Stimulated activated CD4-positive, alpha-beta T cell treated with anti-CD3 and anti-CD28 coated beads, TNF-alpha, amount 100 ng/mL, for 4 hours (primary cell): ENCODE measurements at regions not wholly inside any gene's neighbourhood (a gene's known extent, or its start where the extent isn't known, plus 50 kb on each side); places are given as distances from the start of the nearest gene placed in this dataset.
"Not testable (repeated sequence)": the region's sequence is repeated elsewhere in the genome, so short reads cannot be mapped to it uniquely, and the experiment has no call there.

Experiments used
- DNase-seq, 3 experiments: peaks; one replicate each; pipeline ENCODE4 v3.0.0-alpha.2; 2020; ENCODE audit warnings: low read depth in 3 of 3

DNA sequence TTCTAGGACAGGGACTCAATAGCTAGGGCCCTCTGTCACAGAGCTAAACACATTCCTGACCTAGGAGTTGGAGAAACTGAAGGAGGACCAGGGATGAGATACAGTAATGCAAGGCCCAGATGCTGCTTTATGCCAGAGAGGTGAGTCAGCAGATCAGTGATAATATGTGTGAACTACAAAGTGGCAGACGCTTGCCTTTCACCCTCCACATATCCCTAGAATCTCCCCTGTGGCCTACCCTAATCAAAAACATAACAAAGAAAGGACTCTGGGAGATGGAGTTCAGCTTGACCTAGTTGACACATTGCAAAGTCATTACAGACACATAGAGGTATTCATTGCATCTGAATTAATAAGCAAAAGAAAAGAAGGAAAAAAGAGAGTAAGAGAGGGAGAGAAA is 417.6 kb upstream of the DYNLRB2 start:
- DNase-seq: no peak

DNA sequence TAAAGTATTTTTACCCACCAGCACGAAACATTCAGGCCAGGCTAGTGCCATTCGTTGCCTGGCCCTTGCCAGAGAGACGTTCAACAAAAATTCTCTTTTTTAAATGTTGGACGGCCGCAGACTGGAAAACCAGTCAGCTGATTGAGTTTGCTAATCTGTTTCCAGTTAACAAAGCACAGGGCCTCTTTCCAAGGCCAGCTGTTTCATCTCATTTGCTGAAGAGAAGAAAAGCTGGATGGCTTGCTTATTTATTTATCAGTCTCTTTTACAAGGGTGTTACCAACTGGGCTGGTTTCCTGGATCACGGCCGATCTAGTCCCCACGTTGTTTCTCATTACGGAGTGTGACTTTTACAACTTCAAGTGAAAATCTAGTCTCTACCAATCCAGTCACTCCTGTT is 418.7 kb upstream of the DYNLRB2 start:
- no peak for DNase-seq

DNA sequence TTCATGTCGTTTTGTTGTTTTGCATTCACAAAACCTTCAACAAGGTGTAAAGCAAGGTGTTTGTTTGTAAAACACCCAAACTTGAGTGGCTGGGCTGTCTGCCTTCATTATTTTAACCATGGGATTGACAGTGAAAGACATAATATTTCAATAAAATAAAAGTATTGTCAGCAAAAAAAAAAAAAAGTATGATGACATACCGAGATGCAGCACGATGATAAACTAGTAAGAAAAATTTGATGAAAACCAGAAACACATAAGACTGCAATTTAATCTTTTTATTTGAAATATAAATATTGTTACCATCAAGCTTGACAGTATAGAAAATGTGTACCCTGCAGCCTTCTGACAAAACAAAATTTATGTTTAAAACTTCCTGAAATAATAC is 419.3 kb upstream of the DYNLRB2 start:
- no peak for DNase-seq

DNA sequence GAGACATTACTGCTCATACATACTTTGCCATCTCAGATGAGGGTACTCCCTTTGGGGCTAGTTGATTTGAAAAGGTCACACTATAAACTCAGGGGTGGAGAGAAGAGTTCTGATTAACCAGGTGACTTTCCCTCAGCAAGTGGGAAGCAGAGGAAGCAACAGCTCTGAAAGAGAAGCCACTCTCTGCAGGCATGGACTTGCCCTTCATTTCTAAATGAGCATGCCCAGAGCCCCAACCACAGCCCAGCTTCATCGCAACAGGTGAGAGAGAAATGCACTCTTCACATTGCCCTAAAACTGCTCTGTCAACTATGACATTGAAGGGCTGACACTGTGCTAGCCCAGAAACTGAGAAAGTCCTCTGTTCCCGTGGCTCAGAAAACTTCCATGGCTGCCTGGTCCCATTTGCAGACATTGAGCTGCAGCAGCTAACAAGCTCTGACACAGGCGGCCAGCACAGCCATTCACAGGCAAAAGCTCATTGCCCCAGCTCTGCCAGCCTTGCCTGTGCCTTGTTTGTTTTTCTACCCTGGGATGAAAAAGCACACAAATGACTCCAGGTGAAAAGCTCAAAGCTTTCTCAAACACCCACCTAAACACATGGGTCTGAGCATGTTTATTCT is 419.8 kb upstream of the DYNLRB2 start:
- no peak for DNase-seq

DNA sequence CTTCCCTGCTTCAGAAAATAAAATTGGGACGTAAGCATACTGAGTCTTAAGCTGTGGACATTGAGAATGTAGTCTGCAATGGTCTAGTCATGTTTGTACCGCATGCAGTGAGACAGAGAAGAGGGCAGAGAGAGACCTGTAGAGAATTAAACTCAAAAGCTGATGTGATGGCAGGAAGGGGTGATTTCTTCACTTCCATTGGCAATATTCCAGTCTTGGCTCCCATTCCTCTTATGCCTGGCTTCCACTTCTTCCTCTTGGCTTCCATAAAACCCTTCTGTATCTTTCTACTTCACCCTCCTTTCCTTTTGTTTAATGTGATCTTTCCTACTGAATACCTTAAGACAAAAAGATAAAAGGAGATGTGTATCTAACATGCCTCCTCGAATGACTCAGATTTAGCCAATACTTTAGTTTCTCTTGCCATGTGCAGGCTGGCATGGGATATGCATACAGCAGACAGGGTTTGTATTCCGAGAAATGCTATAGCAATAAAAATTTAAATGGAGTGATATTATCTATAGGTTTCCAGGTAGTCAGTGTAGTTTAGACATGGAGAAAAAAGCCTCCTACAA is 423.1 kb upstream of the DYNLRB2 start:
- no peak for DNase-seq

DNA sequence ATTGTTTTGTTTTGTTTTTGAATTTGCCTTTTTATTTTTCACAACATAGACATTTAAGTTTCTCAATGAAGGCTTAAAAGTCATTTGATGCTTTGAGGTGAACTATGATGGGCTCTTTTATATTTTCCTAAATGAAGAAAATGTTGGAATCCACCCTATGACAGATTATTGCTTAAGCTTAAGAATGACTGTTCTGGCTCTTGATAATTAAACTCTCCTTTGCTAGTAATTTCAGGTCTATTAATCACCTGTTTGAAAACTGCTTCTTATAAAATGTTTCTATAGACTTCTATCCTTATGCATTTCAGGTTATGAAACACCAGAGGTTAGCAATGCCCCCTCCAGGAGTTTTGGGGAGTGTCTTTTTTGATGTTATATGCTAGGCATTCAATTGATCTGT is 424.1 kb upstream of the DYNLRB2 start:
- DNase-seq: no peak

DNA sequence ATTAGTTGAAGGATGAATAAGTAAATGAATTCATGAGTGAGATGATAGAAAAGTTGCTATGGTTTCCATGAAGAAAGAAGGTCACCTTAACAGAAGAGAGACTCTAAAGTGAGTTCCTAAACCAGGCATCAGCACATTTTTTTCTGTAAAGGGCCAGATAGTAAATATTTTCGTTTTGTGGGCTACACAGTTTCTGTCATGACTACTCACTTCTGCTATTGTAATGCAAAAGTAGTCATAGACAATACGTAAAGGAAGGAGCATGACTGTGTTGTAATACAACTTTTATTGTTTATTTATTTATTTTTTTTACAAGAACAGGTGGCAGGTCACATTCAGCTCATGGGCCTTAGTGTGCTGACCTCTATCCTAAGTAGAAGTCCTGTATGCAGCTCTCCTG is 426.1 kb upstream of the DYNLRB2 start:
- DNase-seq: no peak

DNA sequence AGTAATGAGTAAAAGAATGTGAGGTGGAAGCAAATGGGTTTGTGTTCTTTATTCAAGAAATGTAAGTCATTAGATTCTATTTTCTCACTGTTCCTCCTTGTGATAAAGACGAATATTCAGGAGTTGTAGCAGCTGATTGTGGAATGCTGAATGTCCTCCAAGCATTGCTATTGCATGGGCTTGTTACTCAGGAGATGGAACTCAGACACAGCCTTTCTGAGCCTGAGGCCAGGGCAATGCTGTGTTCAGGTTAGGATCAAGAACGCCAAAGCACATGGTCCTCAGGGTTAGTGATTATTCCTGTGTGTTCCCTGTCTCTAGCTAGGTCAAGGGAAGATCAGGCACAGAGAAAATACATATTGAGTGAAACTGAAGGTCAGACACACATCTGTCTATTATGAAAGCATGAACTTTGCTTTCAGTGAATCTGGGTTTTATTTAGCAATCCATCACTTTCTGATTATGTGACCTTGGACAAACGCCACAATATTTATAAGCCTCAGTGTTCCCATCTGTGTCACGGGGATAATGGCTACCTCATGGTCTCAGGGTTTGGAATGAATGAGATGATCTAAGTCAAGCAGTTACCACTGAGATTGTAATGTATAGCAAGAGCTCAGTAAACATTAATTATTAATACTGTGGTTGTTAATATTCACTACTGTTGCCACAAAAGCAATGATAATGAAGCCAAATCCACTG is 426.8 kb upstream of the DYNLRB2 start:
- DNase-seq: no peak

DNA sequence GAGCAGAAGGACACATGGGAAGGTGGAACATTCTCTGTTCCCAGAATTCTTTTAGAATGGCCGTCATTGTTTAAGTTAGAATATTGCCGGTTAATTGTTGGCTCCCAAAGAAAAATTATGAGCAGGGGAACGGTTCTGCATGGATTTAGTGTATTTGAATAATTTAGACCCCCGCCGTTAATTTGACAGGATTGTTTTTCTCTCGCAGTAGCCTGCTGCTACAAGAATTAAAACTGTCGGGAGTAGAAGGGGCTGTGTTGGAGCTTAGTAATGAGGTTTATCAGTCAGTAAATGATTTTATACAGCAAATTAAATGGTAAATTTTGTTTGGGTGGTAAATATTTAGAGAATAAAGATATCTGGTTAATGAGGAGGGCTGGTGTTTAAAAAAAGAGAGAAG is 431.2 kb upstream of the DYNLRB2 start:
- DNase-seq: no peak

DNA sequence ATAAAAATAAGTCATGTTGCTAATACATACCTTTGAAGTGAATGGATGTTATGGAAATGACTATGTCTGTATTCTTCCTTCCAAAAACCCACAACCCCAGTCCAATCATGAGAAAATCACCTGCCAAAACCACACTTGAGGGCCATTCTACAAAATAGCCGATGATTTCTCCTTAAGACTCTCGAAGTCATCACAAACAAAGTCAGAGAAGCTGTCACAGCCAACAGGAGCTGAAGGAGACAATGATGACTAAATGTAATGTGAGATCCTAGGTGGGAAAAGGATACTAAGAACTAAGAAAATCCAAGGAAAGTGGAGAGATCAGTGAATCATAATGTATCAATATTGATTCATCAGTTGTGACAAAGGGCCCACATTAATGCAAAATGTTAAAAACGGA is 432.9 kb upstream of the DYNLRB2 start:
- DNase-seq: no peak

DNA sequence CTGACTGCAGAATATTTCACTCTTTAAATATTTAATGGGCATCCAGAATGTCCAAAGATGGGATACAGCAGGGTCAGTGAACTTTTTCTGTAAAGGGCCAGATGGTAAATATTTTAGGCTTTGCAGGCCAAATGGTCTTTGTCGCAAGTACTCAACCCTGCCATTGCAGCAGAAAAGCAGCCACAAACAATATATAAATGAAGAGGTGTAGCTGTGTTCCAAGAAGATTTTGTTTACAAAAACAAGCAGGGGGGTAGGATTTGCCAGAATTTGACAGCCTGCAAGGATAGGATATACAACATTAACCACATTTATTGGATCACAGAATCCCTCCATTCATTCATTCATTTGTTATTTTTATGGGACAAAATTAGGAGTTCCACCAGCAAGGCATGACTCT is 435.0 kb upstream of the DYNLRB2 start:
- DNase-seq: no peak

DNA sequence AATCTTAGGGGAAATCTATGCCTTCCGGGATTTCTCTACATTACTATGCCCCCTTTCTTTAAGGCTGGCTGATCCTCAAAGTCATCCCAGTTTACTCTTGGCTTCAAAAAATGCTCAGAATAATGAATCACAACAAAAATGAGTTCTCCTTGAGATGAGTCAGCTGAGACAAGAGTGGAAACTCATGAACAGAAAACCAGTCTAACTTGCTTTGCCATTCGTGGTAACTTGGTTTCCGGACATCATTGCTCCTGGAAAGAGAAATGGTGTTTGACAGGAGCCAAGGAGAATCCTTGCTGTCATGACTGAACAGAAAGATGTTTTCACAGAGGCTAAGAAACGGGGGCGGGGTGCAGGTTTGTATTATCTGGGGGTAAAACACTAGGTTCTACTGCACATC is 435.6 kb upstream of the DYNLRB2 start:
- DNase-seq: no peak

DNA sequence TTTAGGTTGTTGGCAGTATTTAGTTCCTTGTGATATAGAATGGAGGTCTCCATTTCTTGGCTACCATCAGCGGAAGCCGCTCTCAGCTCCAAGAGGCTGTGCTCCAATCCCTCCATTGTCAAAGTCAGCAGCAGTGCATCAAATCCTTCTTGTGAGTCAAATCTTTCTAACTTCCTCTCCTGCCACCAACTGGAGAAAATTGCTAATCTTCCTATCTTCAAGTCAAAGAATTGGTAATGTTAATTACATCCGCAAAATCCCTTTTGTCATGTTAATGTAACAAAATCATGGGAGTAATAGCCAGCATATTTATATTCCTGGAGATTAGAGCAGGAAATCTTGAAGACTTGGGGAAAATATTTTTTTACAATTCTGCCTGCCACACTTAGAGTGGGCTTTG is 436.4 kb upstream of the DYNLRB2 start:
- DNase-seq: no peak

DNA sequence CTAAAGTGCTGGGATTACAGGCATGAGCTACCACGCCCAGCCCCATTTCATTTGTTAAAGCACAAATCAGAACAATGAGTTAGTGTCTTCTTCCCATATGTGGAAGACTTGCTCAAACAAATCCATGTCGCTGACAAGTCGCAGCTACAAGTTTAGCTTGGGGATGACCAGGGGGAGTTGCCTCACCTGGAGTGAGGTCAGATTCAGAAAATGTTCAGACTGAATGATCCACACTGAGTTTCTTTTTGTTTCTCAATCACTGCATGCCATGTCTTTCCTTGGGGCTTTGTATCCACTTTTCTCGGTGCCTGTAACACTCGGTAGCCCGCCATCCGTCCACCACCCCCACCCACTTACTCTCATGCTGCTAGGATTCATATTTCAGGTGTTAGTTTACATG is 437.3 kb upstream of the DYNLRB2 start:
- no peak for DNase-seq

DNA sequence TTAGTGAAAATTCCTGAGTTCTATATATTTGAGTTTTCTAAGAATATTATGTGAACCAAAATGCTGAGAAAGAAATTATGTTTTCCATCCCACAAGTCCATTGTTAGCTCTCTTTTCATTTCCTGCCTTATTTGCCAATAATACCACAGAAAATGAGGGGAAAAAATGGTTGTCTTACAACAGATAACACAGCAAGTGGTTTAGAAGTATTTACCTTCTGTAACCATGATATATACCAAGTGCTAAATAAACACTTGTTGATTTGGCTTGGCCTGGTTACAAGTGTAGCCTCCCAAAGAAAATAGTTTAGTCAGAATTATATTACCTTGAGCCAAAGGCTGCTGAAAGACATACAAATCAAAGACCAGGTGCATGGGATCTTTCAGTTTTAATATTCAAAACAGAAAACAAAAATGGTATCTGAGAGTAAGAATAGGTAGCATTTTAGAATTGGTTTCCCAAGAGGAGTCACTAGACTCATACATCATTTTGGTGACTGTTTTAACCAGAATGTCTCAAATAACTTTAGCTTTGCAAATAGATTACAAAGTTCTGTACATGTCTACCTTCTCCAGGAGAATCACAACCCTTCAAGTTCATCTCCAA is 439.8 kb upstream of the DYNLRB2 start:
- no peak for DNase-seq

DNA sequence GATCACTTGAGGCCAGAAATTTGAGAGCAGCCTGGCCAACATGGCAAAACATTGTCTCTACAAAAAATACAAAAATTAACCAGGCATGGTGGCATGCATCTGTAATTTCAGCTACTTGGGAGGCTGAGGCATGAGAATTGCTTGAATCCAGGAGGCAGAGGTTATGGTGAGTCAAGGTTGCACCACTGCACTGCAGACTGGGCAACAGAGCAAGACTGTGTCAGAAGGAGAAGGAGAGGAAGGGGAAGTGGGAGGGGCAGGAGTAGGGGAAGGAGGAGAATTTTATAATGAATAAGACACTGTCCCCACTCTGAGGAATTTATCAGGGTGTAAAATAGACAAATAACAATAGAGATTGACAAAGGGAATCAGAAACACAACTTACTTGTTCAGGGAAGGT is 440.6 kb upstream of the DYNLRB2 start:
- no peak for DNase-seq

DNA sequence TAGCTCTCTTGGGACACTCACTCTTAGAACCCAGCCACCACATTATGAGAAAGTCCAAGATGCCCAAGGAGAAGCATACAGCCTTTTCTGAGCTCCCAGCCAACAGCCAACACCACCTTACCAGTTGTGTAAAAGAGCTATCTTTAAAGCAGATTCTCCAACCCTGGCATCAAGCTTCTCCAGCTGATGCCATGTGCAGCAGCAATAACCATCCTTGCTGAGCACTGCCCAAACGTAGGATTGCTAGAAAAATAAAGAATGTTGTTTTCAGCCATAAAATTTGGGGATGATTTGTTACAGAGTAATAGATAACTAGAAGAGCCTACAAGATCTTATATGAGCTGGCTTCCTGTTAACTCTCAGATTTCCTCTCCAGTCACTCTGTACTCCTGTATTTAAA is 443.7 kb upstream of the DYNLRB2 start:
- DNase-seq: no peak

DNA sequence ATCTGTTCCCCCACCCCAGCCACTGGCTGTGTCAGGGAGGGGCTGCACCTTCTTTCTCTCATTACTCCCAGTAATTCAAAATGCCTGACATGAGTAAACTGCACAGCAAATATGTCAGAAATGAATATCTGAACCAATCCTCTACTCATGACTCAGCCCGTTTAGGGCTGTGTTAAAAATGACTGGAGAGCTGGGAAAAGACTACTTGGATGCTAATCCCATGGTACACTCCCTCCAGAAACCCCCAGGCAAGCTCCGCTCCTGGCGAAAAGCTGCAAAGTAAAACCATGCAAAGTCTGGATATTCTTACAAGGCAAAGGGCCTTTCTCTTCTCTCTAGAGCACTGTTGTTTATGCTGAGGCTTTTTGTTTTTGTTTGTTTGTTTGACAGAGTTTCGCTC is 448.1 kb upstream of the DYNLRB2 start:
- no peak for DNase-seq

DNA sequence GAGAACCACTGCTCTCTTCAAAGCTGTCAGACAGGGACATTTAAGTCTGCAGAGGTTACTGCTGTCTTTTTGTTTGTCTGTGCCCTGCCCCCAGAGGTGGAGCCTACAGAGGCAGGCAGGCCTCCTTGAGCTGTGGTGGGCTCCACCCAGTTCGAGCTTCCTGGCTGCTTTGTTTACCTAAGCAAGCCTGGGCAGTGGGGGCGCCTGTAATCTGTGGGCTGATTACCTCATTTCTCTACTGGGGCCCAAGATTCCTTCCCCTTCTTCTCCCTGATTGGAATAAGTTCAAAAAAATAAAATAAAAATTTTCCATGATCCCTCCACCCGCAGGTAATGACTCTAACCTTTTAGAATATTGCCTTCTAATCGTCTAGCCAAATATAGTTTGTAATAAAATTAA is 449.3 kb upstream of the DYNLRB2 start:
- DNase-seq: not testable (repeated sequence)

DNA sequence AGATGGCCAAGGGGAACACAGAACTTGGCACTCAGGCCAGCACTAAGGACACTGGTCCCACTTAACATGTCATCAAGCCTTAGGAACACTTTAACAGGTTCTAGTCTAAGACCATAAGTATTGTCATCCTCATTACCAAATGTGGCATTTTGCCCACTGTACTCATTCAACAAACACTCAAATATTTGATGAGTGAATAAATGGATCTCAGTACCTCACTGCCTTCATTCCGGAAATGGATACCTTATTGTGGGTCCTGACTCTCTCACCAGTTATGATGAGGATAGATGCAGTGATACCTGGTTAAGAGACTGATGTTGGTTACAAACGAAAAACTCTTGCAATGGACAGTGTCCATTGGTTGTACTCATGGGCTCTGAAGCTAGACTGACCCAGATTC is 455.2 kb upstream of the DYNLRB2 start:
- DNase-seq: no peak

DNA sequence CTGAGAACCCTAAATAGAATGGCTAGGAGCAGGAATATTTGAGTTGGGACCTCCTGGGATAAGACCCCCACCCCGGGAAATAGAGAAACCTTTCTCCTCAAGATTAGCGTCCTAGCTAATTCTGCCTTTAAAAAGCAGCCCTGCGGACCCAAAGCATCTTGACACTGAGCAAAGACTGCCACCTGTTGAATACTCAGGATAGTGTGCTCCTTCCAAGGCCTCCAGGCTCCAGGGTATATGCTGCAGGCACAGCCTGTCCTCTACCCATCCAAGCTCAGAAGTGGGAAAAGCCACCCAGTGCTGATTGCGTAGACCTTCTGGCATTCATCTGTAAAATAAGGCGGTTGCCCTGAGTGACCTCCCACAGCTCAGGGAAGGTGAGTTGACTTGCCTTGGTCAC is 456.2 kb upstream of the DYNLRB2 start:
- DNase-seq: no peak

DNA sequence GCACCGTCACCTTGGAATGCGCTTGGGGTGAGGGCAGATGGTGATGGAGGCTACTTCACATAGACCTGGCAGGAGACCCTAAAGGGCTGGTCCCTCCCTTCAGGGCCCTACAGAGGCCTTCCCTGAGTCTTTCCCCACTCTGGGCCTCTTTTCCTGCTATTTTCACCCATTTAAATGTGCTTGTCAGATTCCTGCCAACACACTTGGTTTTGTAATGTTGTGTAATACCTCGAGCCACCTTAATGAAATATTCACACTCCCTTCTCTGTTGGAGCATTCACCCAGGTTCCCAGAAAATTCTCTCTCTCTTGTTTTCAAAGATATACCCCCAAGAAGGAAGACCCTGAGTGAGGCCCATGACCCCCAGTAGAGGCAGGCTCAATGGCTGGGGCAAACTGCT is 456.6 kb upstream of the DYNLRB2 start:
- DNase-seq: no peak

DNA sequence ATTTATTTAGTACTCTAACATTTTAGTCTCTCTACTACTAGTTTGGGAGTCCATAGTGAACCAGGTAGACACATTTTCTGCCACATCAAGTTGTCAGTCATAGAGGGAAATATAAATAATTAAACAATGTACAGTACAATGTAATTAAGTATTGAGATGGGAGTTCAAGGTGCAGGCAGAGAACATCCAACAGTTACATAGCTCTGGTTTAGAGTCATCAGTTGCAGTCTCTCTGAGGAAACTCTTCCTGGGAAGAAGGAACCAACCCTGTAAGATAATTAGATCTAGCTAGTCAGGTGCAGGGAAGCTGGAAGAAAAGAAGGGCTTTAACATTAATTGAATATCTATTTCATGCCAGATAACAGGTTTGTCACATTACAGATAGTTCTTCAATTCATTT is 457.9 kb upstream of the DYNLRB2 start:
- no peak for DNase-seq
